Tibial nerve (tissue), 4 donors: ENCODE measurements at regions not wholly inside any gene's neighbourhood (a gene's known extent, or its start where the extent isn't known, plus 50 kb on each side); places are given as distances from the start of the nearest gene placed in this dataset.

ENCODE experiments used
- DNase-seq, 2 donors: peaks; one replicate each; pipeline ENCODE4 v3.0.0-alpha.2; 2019; ENCODE audit warnings: low spot score in 2 of 2
- H3K27ac ChIP-seq, 4 donors: fragments of 200-600 bp; sonication (generic) in 3 of 4; one replicate each; pipeline ENCODE4 v1.5.1; 2017 to 2019; ENCODE audit warnings: mild to moderate bottlenecking in 1 of 4
- H3K27me3 ChIP-seq, 2 donors: fragments of 200-600 bp; sonication (generic) in 1 of 2; one replicate each; pipeline versions ENCODE4 v1.5.1 to v1.6.0; 2017 to 2019
- H3K36me3 ChIP-seq, 3 donors: fragments of 200-600 bp; sonication (generic); one replicate each; pipeline ENCODE4 v1.5.1; 2018 to 2019
- H3K4me1 ChIP-seq, 4 donors: fragments of 200-600 bp; sonication (generic) in 3 of 4; one replicate each; pipeline ENCODE4 v1.5.1; 2017 to 2019
- H3K4me3 ChIP-seq, 4 donors: fragments of 200-600 bp; sonication (generic) in 3 of 4; one replicate each; pipeline ENCODE4 v1.5.1; 2017 to 2019; ENCODE audit warnings: mild to moderate bottlenecking in 1 of 4, moderate library complexity in 1 of 4
- H3K9me3 ChIP-seq, 4 donors: fragments of 200-600 bp; sonication (generic) in 3 of 4; one replicate each; pipeline ENCODE4 v1.5.1; 2017 to 2019
- EP300 ChIP-seq, 2 donors: sonication (generic); formaldehyde crosslinking; IDR thresholded peaks; one replicate each; pipeline ENCODE4 v1.6.1; 2017; ENCODE audit warnings: antibody characterized with exemption in 2 of 2, mild to moderate bottlenecking in 1 of 2
- POLR2A ChIP-seq, 2 donors: fragments of 450-650 bp; IDR thresholded peaks; one replicate each; pipeline ENCODE4 v1.6.1; 2017; ENCODE audit warnings: antibody characterized with exemption in 2 of 2, mild to moderate bottlenecking in 2 of 2, moderate library complexity in 2 of 2
- WGBS, 2 donors: methylation state at CpG; one replicate each; pipeline ENCODE4 v1.1.5; 2018; 5-methylcytosine and 5-hydroxymethylcytosine counted together
- TF ChIP-seq, protein P1 (sequence below), 5 experiments: fragments of 200-600 bp in 3 of 5; fragments of 450-650 bp in 2 of 5; sonication (generic) in 3 of 5; IDR thresholded peaks; one replicate each; pipeline ENCODE4 v1.5.1; 2016 to 2019; ENCODE audit warnings: antibody characterized with exemption in 5 of 5, mild to moderate bottlenecking in 3 of 5, moderate library complexity in 2 of 5

DNA sequence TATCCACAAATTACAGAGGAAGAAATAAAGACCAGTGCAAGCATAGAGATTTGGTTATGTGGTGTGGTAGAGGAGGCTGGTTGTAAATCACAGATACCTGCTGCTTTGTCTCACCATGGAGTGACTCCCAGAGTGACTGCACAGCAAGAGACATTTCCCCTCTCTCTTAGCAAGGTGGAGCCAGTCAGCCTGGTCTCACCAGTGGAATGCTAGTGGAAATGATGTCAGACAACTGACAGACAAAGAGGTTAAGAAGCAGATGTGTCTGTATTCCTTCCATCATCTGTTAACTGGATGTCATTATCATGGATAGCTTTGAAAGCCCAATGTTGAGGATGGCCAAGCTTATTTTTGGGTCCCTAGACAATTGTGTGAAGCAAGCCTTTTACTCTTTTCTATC is 509.4 kb upstream of the SEMA6A start:
- no peak for DNase-seq
- no peaks in the 10 kb centered on the region for H3K36me3 ChIP-seq
- no peaks in the 10 kb centered on the region for H3K9me3 ChIP-seq
- H3K27ac ChIP-seq, result no peak overlapping the region
- H3K4me3 ChIP-seq, result no peak overlapping the region
- H3K27me3 ChIP-seq, result no peaks in the 10 kb centered on the region
- TF ChIP-seq EP300 (IDR thresholded peaks at IDR 0.05), result no peak
- TF ChIP-seq, protein P1, sequence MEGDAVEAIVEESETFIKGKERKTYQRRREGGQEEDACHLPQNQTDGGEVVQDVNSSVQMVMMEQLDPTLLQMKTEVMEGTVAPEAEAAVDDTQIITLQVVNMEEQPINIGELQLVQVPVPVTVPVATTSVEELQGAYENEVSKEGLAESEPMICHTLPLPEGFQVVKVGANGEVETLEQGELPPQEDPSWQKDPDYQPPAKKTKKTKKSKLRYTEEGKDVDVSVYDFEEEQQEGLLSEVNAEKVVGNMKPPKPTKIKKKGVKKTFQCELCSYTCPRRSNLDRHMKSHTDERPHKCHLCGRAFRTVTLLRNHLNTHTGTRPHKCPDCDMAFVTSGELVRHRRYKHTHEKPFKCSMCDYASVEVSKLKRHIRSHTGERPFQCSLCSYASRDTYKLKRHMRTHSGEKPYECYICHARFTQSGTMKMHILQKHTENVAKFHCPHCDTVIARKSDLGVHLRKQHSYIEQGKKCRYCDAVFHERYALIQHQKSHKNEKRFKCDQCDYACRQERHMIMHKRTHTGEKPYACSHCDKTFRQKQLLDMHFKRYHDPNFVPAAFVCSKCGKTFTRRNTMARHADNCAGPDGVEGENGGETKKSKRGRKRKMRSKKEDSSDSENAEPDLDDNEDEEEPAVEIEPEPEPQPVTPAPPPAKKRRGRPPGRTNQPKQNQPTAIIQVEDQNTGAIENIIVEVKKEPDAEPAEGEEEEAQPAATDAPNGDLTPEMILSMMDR (IDR thresholded peaks at IDR 0.05), result no peak
- TF ChIP-seq POLR2A (IDR thresholded peaks at IDR 0.05), result no peak
- no peaks in the 10 kb centered on the region for H3K4me1 ChIP-seq

DNA sequence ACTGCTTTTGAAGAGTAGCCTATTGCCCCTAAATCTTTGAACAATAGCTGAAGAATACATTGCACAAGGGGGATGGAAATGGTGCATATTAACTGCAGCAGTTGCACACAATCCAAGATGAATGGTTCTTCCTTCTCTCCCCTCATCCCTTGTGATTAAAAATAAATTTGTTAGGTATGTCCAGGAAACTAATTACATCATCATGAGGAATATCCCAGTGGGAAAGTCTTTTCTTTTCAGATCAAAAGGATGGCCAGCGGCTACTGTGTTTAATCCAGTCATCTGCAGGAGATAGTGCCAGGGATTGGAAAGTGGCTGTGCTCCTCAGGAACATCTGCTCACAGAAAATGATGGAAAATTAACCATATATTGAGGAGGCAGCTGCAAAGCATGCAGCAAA is 508.4 kb upstream of the SEMA6A start:
- DNase-seq, result no peak
- TF ChIP-seq, protein P1 (IDR thresholded peaks at IDR 0.05), result no peak
- TF ChIP-seq POLR2A (IDR thresholded peaks at IDR 0.05), result no peak
- TF ChIP-seq EP300 (IDR thresholded peaks at IDR 0.05), result no peak
- 64 to 75% methylated on average over 1 of the region's 1 CpG for WGBS, 2 donors

DNA sequence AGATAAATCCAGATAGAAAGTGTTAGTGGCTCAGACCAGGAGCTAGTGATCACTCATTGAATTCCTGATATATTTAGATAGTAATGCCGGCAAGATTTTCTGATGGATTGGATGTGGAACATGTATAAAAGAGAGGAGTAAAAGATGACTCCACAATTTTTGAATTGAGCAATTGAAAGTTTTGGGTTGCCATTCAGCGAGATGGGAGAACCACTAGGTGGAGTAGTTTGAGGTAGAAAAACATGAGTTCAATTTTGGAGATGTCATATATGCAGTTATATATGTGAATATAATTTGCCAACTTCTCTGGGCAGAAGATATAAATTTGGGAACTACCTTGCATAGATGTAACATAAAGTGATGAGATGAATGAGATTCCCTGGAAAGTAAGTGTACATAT is 502.5 kb upstream of the SEMA6A start:
- Histone ChIP-seq H3K4me3 (no peak overlapping the region), H3K27ac (no peak overlapping the region), H3K36me3 (no peaks in the 10 kb centered on the region), H3K27me3 (no peaks in the 10 kb centered on the region), H3K9me3 (peaks cover 0 to 5% (median 0%) of the 10 kb centered on the region in 4 donors), H3K4me1 (no peaks in the 10 kb centered on the region)
- no peak for DNase-seq
- TF ChIP-seq, protein P1 (IDR thresholded peaks at IDR 0.05), result no peak
- TF ChIP-seq POLR2A (IDR thresholded peaks at IDR 0.05), result no peak
- TF ChIP-seq EP300 (IDR thresholded peaks at IDR 0.05), result no peak
- 91 to 93% methylated on average over 2 of the region's 2 CpGs for WGBS, 2 donors

More for the DNA sequence above, 508.4 kb upstream of the SEMA6A start:
- Histone ChIP-seq H3K36me3 (no peaks in the 10 kb centered on the region), H3K9me3 (no peaks in the 10 kb centered on the region), H3K4me3 (no peak overlapping the region), H3K27me3 (no peaks in the 10 kb centered on the region), H3K27ac (no peak overlapping the region), H3K4me1 (no peaks in the 10 kb centered on the region)

DNA sequence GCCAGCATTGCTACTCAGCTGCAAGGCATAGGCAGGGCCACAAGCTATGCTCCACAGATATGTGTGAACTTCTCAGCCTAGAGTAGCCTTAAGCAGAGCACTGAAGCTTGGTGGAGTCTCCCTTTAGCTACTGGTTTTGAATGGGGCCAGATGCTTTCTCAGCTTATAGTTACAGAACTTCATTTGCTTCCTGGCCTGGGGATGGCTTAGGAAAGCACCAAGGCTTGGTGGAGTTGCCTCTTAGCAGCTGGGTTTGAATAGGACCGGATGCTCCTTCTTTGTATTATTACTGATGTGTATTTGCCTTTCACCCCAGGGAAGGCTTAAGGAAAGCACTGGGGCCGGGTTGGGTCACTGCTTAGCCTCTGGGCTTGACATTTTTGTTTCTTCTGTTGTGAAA is 497.8 kb upstream of the SEMA6A start:
- Histone ChIP-seq H3K27me3 (no peaks in the 10 kb centered on the region), H3K27ac (no peak overlapping the region), H3K9me3 (peaks cover 0 to 14% (median 0%) of the 10 kb centered on the region in 4 donors), H3K4me3 (no peak overlapping the region), H3K36me3 (no peaks in the 10 kb centered on the region), H3K4me1 (no peaks in the 10 kb centered on the region)
- WGBS, 2 donors, result 50 to 53% methylated on average over 2 of the region's 2 CpGs
- no peak for DNase-seq
- TF ChIP-seq EP300 (IDR thresholded peaks at IDR 0.05), result no peak
- no peak for TF ChIP-seq POLR2A (IDR thresholded peaks at IDR 0.05)
- TF ChIP-seq, protein P1 (IDR thresholded peaks at IDR 0.05), result no peak

DNA sequence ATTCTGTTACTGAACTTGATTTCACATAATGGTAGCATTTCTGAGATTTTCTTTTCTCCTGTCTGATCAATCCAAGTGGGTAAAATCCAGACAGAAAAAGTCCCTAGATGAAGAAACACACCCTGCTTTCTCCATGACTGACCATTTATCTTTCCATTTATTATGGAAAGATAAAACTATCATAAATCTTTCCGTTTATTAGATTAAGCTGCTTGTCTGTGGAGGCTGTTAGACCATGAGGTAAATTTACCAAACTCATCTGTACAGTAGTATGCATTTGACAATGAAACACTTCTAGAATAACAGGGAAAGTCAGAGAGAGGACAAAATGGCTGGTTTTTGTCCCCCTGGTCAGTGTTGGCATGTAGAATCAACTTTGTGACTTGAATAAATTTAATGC is 491.2 kb upstream of the SEMA6A start:
- Histone ChIP-seq H3K27me3 (no peaks in the 10 kb centered on the region), H3K9me3 (no peaks in the 10 kb centered on the region), H3K36me3 (no peaks in the 10 kb centered on the region), H3K27ac (no peak overlapping the region), H3K4me1 (no peaks in the 10 kb centered on the region), H3K4me3 (no peak overlapping the region)
- no peak for DNase-seq
- TF ChIP-seq POLR2A (IDR thresholded peaks at IDR 0.05), result no peak
- TF ChIP-seq EP300 (IDR thresholded peaks at IDR 0.05), result no peak
- TF ChIP-seq, protein P1 (IDR thresholded peaks at IDR 0.05), result no peak
- WGBS, 2 donors, result 79 to 94% methylated on average over 1 of the region's 1 CpG
